ENCODE measurements at regions not wholly inside any gene's neighbourhood (a gene's known extent, or its start where the extent isn't known, plus 50 kb on each side); places are given as distances from the start of the nearest gene placed in this dataset.

GRCh38 chr13:34217343-34218025, 399.5 kb downstream of the RFC3 start:
- Mint-ChIP-seq H3K4me1 (no peaks in the 10 kb centered on the region), H3K27ac (no peak overlapping the region), H3K4me3 (no peak overlapping the region), H3K9me3 (peaks cover 2% of the 10 kb centered on the region), H3K36me3 (no peaks in the 10 kb centered on the region), H3K27me3 (no peaks in the 10 kb centered on the region)
- ATAC-seq (ENCODE audit: low read depth) (no peak), DNase-seq (ENCODE audit: low spot score in 2 of 2) (no peak)

DNA sequence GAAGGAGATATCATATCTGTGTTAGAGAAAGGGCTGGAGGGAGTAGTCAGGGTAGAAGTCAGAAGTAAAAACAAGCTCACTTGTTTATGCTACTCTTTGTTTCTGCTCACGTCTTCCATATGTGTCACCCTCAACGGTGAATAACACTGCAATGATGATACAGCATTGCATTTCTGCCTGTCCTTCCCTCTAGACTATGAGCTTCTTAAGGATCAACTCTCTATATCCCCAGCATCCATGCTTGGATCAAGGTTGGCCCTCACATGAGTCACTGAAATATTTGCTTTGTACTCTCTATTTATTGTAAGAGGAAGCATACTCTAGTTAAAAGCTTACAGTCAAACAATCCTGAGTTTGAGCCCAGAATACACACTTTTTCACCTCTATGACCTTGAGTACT, 406.0 kb downstream of the RFC3 start:
- Mint-ChIP-seq H3K4me3 (no peak overlapping the region), H3K27ac (no peak overlapping the region), H3K4me1 (no peaks in the 10 kb centered on the region), H3K9me3 (no peaks in the 10 kb centered on the region), H3K36me3 (no peaks in the 10 kb centered on the region), H3K27me3 (peaks cover 2% of the 10 kb centered on the region)
- no peak for ATAC-seq (ENCODE audit: low read depth)
- DNase-seq (ENCODE audit: low spot score in 2 of 2), result no peak

DNA sequence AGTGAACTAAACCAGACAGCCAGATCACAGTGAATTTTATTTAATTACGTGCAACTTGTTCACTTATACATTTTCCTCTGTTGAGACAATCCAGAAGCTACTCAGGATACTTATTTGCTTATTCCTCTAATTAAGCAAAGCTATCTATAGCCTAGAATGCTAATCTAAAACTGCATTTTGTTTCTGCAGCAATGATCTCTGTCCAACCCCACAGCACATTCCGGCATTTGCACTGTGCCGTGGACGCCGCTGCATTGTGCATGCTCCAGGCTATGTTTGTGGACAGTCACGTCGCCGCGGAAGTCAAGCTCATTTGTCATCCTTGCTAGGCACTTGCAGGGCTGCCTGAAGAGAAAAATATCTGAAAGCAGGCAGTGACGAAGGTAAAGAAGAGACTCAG, 406.9 kb downstream of the RFC3 start:
- no peaks in the 10 kb centered on the region for H3K36me3 Mint-ChIP-seq
- DNase-seq (ENCODE audit: low spot score in 2 of 2), result no peak
- H3K27me3 Mint-ChIP-seq, result peaks cover 2% of the 10 kb centered on the region
- no peak for ATAC-seq (ENCODE audit: low read depth)
- H3K27ac Mint-ChIP-seq, result no peak overlapping the region
- no peaks in the 10 kb centered on the region for H3K9me3 Mint-ChIP-seq
- no peaks in the 10 kb centered on the region for H3K4me1 Mint-ChIP-seq
- H3K4me3 Mint-ChIP-seq, result no peak overlapping the region

- ATAC-seq (ENCODE audit: low read depth) (no peak), DNase-seq (ENCODE audit: low spot score in 2 of 2) (no peak)
- H3K4me3 Mint-ChIP-seq, result no peak overlapping the region
- no peaks in the 10 kb centered on the region for H3K36me3 Mint-ChIP-seq
- no peaks in the 10 kb centered on the region for H3K27me3 Mint-ChIP-seq
- no peak overlapping the region for H3K27ac Mint-ChIP-seq
- no peaks in the 10 kb centered on the region for H3K4me1 Mint-ChIP-seq
- H3K9me3 Mint-ChIP-seq, result peaks cover 6% of the 10 kb centered on the region
Measured at GRCh38 chr13:34230271-34230670, 412.3 kb downstream of the RFC3 start.

- H3K27me3 Mint-ChIP-seq, result no peaks in the 10 kb centered on the region
- no peaks in the 10 kb centered on the region for H3K4me1 Mint-ChIP-seq
- no peak for DNase-seq (ENCODE audit: low spot score in 2 of 2)
- no peak overlapping the region for H3K4me3 Mint-ChIP-seq
- H3K27ac Mint-ChIP-seq, result no peak overlapping the region
- no peaks in the 10 kb centered on the region for H3K9me3 Mint-ChIP-seq
- no peaks in the 10 kb centered on the region for H3K36me3 Mint-ChIP-seq
- no peak for ATAC-seq (ENCODE audit: low read depth)
Measured at GRCh38 chr13:34241332-34241731, 423.4 kb downstream of the RFC3 start.

DNA sequence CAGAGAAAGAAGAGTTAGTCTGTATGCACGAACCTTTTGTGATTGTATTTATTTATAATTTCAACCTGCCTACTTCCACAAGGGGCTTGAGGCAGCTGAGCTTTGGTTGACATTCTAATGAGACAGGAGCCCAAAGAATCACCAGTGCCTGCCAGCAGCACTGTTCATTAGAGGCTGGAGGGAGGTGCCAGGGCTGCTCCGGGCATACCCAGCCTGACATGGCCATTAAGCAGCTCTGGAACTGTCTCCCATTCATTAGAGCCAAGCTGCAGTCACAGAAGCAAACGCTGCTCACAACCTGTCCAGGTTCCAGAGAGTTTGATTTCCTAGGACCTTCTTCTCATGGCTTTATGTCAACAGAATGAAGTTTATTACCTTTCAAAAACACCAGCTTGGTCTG, 425.5 kb downstream of the RFC3 start:
- ATAC-seq (ENCODE audit: low read depth), result no peak
- Mint-ChIP-seq H3K9me3 (no peaks in the 10 kb centered on the region), H3K27ac (no peak overlapping the region), H3K27me3 (no peaks in the 10 kb centered on the region), H3K36me3 (no peaks in the 10 kb centered on the region), H3K4me1 (no peaks in the 10 kb centered on the region), H3K4me3 (no peak overlapping the region)
- DNase-seq (ENCODE audit: low spot score in 2 of 2), result no peak

DNA sequence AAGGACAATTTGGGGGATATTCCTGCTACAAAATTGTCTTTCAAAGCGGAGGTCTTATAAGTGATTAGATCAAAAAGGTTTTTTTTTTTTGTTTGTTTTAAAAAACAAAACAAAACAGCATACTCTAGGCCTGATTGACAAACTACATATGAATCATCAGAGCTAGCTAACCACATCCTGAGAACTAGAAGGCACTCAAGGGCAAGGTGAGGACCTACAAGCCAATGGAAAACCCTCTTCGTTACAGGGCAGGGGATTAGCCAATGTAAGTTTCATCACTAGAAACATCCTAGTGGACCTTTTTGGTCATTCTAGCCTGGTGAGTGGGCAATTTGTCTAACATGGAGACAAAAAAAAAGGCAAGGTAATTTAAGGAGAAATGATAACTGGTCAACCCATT, 428.6 kb downstream of the RFC3 start:
- no peaks in the 10 kb centered on the region for H3K36me3 Mint-ChIP-seq
- ATAC-seq (ENCODE audit: low read depth) (no peak), DNase-seq (ENCODE audit: low spot score in 2 of 2) (no peak)
- H3K9me3 Mint-ChIP-seq, result no peaks in the 10 kb centered on the region
- no peaks in the 10 kb centered on the region for H3K4me1 Mint-ChIP-seq
- no peak overlapping the region for H3K27ac Mint-ChIP-seq
- H3K4me3 Mint-ChIP-seq, result no peak overlapping the region
- no peaks in the 10 kb centered on the region for H3K27me3 Mint-ChIP-seq

DNA sequence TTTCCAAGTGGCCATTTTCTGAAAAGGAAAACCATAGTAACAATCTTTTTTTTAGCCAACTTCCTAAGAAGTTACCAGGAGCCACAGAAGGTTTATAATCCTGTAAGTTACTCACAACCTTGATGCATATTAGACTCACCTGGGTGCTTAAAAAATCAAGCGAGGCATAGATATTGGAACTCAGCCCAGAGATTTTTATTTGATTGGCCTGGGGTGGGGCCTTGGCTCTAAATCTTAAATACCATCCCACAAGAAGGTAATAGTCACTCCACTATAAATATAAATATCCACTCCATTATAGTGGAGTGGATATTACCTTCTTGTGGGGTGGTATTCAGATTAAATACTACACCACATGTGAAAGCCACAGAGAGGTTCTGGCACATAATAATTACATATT, 429.6 kb downstream of the RFC3 start:
- H3K4me3 Mint-ChIP-seq, result no peak overlapping the region
- H3K27ac Mint-ChIP-seq, result no peak overlapping the region
- DNase-seq (ENCODE audit: low spot score in 2 of 2), result no peak
- H3K9me3 Mint-ChIP-seq, result no peaks in the 10 kb centered on the region
- no peaks in the 10 kb centered on the region for H3K27me3 Mint-ChIP-seq
- no peak for ATAC-seq (ENCODE audit: low read depth)
- H3K4me1 Mint-ChIP-seq, result no peaks in the 10 kb centered on the region
- H3K36me3 Mint-ChIP-seq, result no peaks in the 10 kb centered on the region

- H3K4me1 Mint-ChIP-seq, result no peaks in the 10 kb centered on the region
- no peak for DNase-seq (ENCODE audit: low spot score in 2 of 2)
- H3K27ac Mint-ChIP-seq, result no peak overlapping the region
- no peak overlapping the region for H3K4me3 Mint-ChIP-seq
- H3K27me3 Mint-ChIP-seq, result no peaks in the 10 kb centered on the region
- H3K9me3 Mint-ChIP-seq, result no peaks in the 10 kb centered on the region
- no peaks in the 10 kb centered on the region for H3K36me3 Mint-ChIP-seq
- ATAC-seq (ENCODE audit: low read depth), result no peak
Measured at GRCh38 chr13:34249546-34250039, 431.6 kb downstream of the RFC3 start.

DNA sequence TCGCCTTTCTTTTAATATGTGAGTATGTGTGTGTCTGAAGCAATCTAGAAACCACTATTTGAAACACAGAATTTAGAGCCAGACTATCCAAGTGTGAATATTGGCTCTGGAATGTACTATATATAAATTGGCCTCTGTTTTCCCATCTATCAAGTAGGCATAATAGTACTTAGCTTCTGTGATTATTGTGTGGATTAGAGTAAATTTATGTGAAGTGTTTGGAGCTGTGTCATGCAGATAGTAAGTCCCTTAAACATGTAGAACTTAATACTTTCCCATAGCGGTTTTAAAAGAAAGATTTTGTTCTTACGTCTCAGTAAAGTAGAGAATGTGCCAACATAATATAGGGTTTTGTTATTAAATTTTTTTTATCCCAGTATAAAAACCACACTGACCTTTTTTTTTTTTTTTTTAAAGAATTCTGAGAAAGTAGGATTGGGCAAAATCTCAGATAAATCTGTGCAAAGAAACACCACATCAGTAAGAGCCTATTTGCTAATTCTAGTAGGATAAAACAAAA, 432.3 kb downstream of the RFC3 start:
- peaks cover 2% of the 10 kb centered on the region for H3K9me3 Mint-ChIP-seq
- no peaks in the 10 kb centered on the region for H3K36me3 Mint-ChIP-seq
- ATAC-seq (ENCODE audit: low read depth), result no peak
- H3K4me3 Mint-ChIP-seq, result no peak overlapping the region
- no peak overlapping the region for H3K27ac Mint-ChIP-seq
- DNase-seq (ENCODE audit: low spot score in 2 of 2), result no peak
- no peaks in the 10 kb centered on the region for H3K4me1 Mint-ChIP-seq
- H3K27me3 Mint-ChIP-seq, result no peaks in the 10 kb centered on the region

GRCh38 chr13:34254366-34254765, 436.4 kb downstream of the RFC3 start:
- DNase-seq (ENCODE audit: low spot score in 2 of 2) (no peak), ATAC-seq (ENCODE audit: low read depth) (no peak)
- H3K4me1 Mint-ChIP-seq, result peaks cover 12% of the 10 kb centered on the region
- no peak overlapping the region for H3K4me3 Mint-ChIP-seq
- peaks cover 5% of the 10 kb centered on the region for H3K9me3 Mint-ChIP-seq
- H3K27me3 Mint-ChIP-seq, result peaks cover 3% of the 10 kb centered on the region
- no peak overlapping the region for H3K27ac Mint-ChIP-seq
- H3K36me3 Mint-ChIP-seq, result no peaks in the 10 kb centered on the region

- Mint-ChIP-seq H3K4me3 (peak overlapping the region; percentile 7), H3K4me1 (peaks cover 12% of the 10 kb centered on the region), H3K36me3 (no peaks in the 10 kb centered on the region), H3K27ac (no peak overlapping the region), H3K9me3 (peaks cover 5% of the 10 kb centered on the region), H3K27me3 (peaks cover 3% of the 10 kb centered on the region)
- no peak for ATAC-seq (ENCODE audit: low read depth)
- DNase-seq (ENCODE audit: low spot score in 2 of 2), result no peak
Measured at GRCh38 chr13:34255711-34256110, 437.8 kb downstream of the RFC3 start.

DNA sequence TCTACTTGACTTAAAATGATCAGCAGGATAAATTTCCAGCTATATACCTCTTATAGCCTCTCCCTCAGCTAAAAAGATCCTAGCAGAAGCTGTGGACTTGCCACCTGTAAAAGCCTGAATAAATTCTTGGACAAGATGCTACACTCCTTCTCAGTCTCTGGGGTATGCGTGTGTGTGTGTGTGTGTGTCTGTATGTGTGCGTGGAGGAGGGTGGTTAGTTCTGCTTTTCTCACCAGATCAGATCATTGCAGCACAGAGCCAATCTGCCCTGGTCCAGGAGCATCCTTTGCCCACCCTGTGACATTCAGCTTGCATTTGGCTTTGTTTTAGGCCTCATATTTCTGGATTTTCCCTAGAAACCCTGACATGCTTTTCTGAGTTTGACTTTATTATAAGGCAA, 438.3 kb downstream of the RFC3 start:
- Mint-ChIP-seq H3K4me1 (peaks cover 12% of the 10 kb centered on the region), H3K27ac (no peak overlapping the region), H3K27me3 (peaks cover 3% of the 10 kb centered on the region), H3K9me3 (peaks cover 5% of the 10 kb centered on the region), H3K36me3 (no peaks in the 10 kb centered on the region), H3K4me3 (no peak overlapping the region)
- ATAC-seq (ENCODE audit: low read depth) (peak; percentile 35), DNase-seq (ENCODE audit: low spot score in 2 of 2) (no peak)

- peaks cover 12% of the 10 kb centered on the region for H3K4me1 Mint-ChIP-seq
- DNase-seq (ENCODE audit: low spot score in 2 of 2), result no peak
- H3K9me3 Mint-ChIP-seq, result peaks cover 5% of the 10 kb centered on the region
- peaks cover 3% of the 10 kb centered on the region for H3K27me3 Mint-ChIP-seq
- H3K27ac Mint-ChIP-seq, result no peak overlapping the region
- H3K4me3 Mint-ChIP-seq, result no peak overlapping the region
- H3K36me3 Mint-ChIP-seq, result no peaks in the 10 kb centered on the region
- peak; percentile 39 for ATAC-seq (ENCODE audit: low read depth)
Measured at GRCh38 chr13:34257966-34258365, 440.0 kb downstream of the RFC3 start.

Measured in memory B cell (primary cell).